Smooth muscle cell (in vitro differentiated cells): ENCODE measurements at regions not wholly inside any gene's neighbourhood (a gene's known extent, or its start where the extent isn't known, plus 50 kb on each side); places are given as distances from the start of the nearest gene placed in this dataset.

Experiments used
- DNase-seq: peaks from one replicate; lab custom pipeline; 2025; ENCODE audit not compliant: unreplicated experiment; lab: John Stamatoyannopoulos, UW
- H2AFZ ChIP-seq: fragments of 200-600 bp; sonication (generic); 2 replicates; pipeline ENCODE4 v1.6.0; 2016; ENCODE audit warnings: antibody characterized with exemption, low read depth, mild to moderate bottlenecking
- H3F3A ChIP-seq: fragments of 200-600 bp; sonication (generic); 2 replicates; pipeline ENCODE4 v1.6.0; 2017; ENCODE audit warnings: antibody characterized with exemption, low read depth
- H3K27ac ChIP-seq: fragments of 200-600 bp; sonication (generic); 2 replicates; pipeline ENCODE4 v1.5.1; 2016; ENCODE audit warnings: low read depth, mild to moderate bottlenecking
- H3K27me3 ChIP-seq: fragments of 200-600 bp; sonication (generic); 2 replicates; pipeline ENCODE4 v1.6.1; 2016; ENCODE audit warnings: low read depth, mild to moderate bottlenecking
- H3K36me3 ChIP-seq: fragments of 200-600 bp; sonication (generic); 2 replicates; pipeline ENCODE4 v1.5.1; 2016; ENCODE audit warnings: low read depth
- H3K4me1 ChIP-seq: fragments of 200-600 bp; sonication (generic); 2 replicates; pipeline ENCODE4 v1.5.1; 2016; ENCODE audit warnings: low read depth
- H3K4me2 ChIP-seq: fragments of 200-600 bp; sonication (generic); 2 replicates; pipeline ENCODE4 v1.6.0; 2016; ENCODE audit warnings: mild to moderate bottlenecking
- H3K4me3 ChIP-seq: fragments of 200-600 bp; sonication (generic); 2 replicates; pipeline ENCODE4 v1.5.1; 2016; ENCODE audit warnings: mild to moderate bottlenecking
- H3K79me2 ChIP-seq: fragments of 200-600 bp; sonication (generic); 2 replicates; pipeline ENCODE4 v1.6.0; 2016; ENCODE audit warnings: low read depth, mild to moderate bottlenecking
- H3K9ac ChIP-seq: fragments of 200-600 bp; sonication (generic); 2 replicates; pipeline ENCODE4 v1.6.0; 2016; ENCODE audit warnings: low read depth
- H3K9me3 ChIP-seq: fragments of 200-600 bp; sonication (generic); replicated peaks from 2 replicates; pipeline ENCODE4 v1.5.1; 2016; ENCODE audit warnings: low read depth
- H4K20me1 ChIP-seq: fragments of 200-600 bp; sonication (generic); 2 replicates; pipeline ENCODE4 v1.6.0; 2016; ENCODE audit warnings: low read depth
- WGBS: methylation state at CpG from one replicate; pipeline ENCODE4 v1.1.7; 2016; ENCODE audit warnings: low lambda C conversion rate; 5-methylcytosine and 5-hydroxymethylcytosine counted together
- TF ChIP-seq, protein P1 (sequence below): fragments of 200-600 bp; sonication (generic); IDR thresholded peaks from 2 replicates; pipeline ENCODE4 v1.5.1; 2017; ENCODE audit warnings: borderline replicate concordance, mild to moderate bottlenecking, antibody characterized with exemption; ENCODE audit not compliant: insufficient read depth, poor library complexity, severe bottlenecking

DNA sequence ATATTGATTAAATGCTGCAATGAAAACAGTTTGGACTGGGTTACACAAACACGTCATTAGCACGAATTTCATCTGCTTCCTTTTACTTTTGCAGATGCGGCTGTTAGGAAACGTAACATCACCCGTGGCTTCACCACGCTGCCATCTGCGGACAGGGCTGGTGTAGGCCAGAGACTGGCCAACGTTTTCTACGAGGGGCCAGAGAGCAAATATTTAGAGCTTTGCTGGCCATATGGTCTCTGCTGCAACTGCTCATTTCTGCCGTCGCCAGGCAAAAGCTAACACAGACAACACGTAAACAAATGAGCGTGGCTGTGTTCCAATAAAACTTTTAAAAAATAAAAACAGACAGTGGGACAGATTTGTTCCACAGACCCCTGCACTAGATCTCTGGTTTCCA is 96.6 kb downstream of the ENGASE start:
- Histone ChIP-seq H3K9ac (no peak overlapping the region), H3K36me3 (no peaks in the 10 kb centered on the region), H3K4me1 (no peaks in the 10 kb centered on the region), H2AFZ (no peak overlapping the region), H3K4me2 (no peak overlapping the region), H3K27ac (no peak overlapping the region), H3F3A (no peaks in the 10 kb centered on the region), H4K20me1 (no peaks in the 10 kb centered on the region), H3K27me3 (peaks cover 3% of the 10 kb centered on the region), H3K79me2 (no peaks in the 10 kb centered on the region), H3K4me3 (no peak overlapping the region), H3K9me3 (no peaks in the 10 kb centered on the region)
- 61% methylated on average over 13 of the region's 13 CpGs for WGBS
- TF ChIP-seq, protein P1, sequence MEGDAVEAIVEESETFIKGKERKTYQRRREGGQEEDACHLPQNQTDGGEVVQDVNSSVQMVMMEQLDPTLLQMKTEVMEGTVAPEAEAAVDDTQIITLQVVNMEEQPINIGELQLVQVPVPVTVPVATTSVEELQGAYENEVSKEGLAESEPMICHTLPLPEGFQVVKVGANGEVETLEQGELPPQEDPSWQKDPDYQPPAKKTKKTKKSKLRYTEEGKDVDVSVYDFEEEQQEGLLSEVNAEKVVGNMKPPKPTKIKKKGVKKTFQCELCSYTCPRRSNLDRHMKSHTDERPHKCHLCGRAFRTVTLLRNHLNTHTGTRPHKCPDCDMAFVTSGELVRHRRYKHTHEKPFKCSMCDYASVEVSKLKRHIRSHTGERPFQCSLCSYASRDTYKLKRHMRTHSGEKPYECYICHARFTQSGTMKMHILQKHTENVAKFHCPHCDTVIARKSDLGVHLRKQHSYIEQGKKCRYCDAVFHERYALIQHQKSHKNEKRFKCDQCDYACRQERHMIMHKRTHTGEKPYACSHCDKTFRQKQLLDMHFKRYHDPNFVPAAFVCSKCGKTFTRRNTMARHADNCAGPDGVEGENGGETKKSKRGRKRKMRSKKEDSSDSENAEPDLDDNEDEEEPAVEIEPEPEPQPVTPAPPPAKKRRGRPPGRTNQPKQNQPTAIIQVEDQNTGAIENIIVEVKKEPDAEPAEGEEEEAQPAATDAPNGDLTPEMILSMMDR: no peak
- no peak for DNase-seq

DNA sequence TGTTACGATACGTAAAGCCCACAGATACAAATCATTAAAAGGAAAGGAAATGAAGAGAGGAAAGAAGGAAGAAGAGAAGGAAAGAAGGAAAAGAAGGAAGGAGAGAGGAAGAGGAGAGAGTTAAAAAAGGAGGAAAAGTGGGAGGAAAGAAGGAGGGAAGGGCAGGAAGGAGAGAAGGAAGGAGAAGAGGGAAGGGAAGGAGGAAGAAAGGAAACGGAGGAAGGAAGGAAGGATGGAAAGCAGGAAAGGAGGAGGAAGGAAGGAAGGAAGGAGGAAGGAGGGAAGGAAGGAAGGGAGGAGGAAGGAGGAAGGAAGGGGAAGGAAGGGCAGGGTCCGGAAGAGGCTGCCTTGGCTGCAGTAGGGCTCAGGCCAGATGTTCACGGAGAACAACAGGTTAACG is 95.2 kb downstream of the ENGASE start:
- TF ChIP-seq, protein P1: no peak
- Histone ChIP-seq H3K27ac (no peak overlapping the region), H4K20me1 (no peaks in the 10 kb centered on the region), H3K4me1 (no peaks in the 10 kb centered on the region), H2AFZ (no peak overlapping the region), H3K36me3 (no peaks in the 10 kb centered on the region), H3K79me2 (no peaks in the 10 kb centered on the region), H3K4me3 (no peak overlapping the region), H3K4me2 (no peak overlapping the region), H3K27me3 (peaks cover 3% of the 10 kb centered on the region), H3F3A (no peaks in the 10 kb centered on the region), H3K9ac (no peak overlapping the region), H3K9me3 (no peaks in the 10 kb centered on the region)
- 86% methylated on average over 6 of the region's 6 CpGs for WGBS
- DNase-seq: no peak

DNA sequence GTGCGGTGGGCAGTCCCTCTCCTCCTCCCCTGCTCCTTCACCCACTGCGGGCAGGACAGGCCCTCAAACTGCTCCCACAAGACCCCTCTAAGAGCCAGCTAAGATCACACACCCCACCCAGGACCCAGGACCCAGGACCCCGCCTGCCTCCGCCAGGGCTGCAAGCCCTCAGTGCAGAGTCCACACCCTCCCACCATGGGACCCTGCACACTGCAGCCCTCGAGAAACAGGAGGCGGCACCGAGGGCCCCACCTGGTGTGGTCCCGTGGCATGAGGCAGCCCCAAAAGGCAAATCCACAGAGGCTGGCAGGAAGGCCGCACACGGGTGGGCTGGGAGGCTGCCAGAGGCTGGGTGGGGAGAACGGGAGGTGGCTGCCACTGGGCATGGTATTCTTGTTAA is 94.7 kb downstream of the ENGASE start:
- no peak overlapping the region for H2AFZ ChIP-seq
- no peak overlapping the region for H3K9ac ChIP-seq
- H4K20me1 ChIP-seq: no peaks in the 10 kb centered on the region
- H3K9me3 ChIP-seq: no peaks in the 10 kb centered on the region
- DNase-seq: no peak
- WGBS: 91% methylated on average over 11 of the region's 11 CpGs
- no peak overlapping the region for H3K4me3 ChIP-seq
- H3K4me1 ChIP-seq: no peaks in the 10 kb centered on the region
- TF ChIP-seq, protein P1: no peak
- no peaks in the 10 kb centered on the region for H3F3A ChIP-seq
- H3K36me3 ChIP-seq: no peaks in the 10 kb centered on the region
- H3K4me2 ChIP-seq: no peak overlapping the region
- peaks cover 3% of the 10 kb centered on the region for H3K27me3 ChIP-seq
- no peak overlapping the region for H3K27ac ChIP-seq
- no peaks in the 10 kb centered on the region for H3K79me2 ChIP-seq

DNA sequence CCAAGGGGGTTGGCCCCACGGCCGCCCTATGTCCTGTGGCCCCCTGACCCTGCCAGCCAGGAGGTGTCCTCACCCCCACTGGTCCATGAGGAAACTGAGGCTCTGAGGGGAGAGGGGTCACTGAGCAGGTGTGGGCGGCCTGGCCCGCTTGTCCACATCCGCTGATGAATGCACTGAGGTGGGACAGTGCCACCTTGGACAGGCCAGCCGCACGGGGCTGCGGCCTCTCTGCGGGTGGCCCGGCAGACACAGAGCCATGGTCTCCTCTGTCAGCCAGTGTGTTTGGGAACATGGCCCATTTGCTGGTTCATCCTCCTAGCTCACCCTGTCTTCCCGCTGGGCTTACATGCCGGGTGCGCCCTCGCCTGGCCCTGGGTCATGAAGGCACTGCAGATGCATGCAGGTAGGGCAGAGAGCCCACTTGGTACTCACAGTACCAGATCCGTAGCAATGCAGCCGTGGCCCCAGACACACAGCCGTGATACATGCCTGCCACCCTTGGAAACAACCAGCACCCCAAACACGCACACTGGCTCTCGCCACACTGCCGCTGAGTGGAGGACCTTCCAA is 93.9 kb downstream of the ENGASE start:
- Histone ChIP-seq H3K4me2 (no peak overlapping the region), H3K79me2 (no peaks in the 10 kb centered on the region), H2AFZ (no peak overlapping the region), H3K9ac (no peak overlapping the region), H3K27me3 (peaks cover 3% of the 10 kb centered on the region), H3K4me1 (no peaks in the 10 kb centered on the region), H3K4me3 (no peak overlapping the region), H3K27ac (no peak overlapping the region), H3K36me3 (no peaks in the 10 kb centered on the region), H3K9me3 (no peaks in the 10 kb centered on the region), H4K20me1 (no peaks in the 10 kb centered on the region), H3F3A (no peaks in the 10 kb centered on the region)
- TF ChIP-seq, protein P1: no peak
- WGBS: 95% methylated on average over 20 of the region's 20 CpGs
- no peak for DNase-seq
